HG02884 (cell line): ENCODE measurements at regions not wholly inside any gene's neighbourhood (a gene's known extent, or its start where the extent isn't known, plus 50 kb on each side); places are given as distances from the start of the nearest gene placed in this dataset.
"Not testable (repeated sequence)": the region's sequence is repeated elsewhere in the genome, so short reads cannot be mapped to it uniquely, and the experiment has no call there.

Source experiments
- ATAC-seq: cut with Tn5 transposase; IDR thresholded peaks from one replicate; pipeline ENCODE4 v1.9.1; 2021; ENCODE audit warnings: mild to moderate bottlenecking, moderate library complexity; ENCODE audit not compliant: unreplicated experiment

DNA sequence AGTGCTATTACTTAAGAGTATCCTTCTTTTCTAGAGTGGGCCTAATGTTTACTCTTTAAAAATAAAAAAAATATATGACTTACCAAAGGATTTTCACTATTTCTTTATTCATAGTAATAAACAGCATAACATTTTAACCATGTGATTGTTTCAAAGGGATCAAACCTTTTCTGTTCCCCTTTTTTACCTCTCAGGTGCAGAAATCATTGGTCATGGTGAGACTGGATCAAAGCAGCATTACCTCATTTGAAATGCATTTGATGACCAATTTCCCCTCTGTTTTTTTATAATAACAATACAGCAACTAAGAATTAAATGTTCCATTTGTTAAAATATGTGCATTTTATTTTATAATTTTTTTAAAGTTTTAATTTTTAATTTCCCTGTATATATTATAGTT, 598.0 kb upstream of the RGMB start:
- ATAC-seq = no peak

DNA sequence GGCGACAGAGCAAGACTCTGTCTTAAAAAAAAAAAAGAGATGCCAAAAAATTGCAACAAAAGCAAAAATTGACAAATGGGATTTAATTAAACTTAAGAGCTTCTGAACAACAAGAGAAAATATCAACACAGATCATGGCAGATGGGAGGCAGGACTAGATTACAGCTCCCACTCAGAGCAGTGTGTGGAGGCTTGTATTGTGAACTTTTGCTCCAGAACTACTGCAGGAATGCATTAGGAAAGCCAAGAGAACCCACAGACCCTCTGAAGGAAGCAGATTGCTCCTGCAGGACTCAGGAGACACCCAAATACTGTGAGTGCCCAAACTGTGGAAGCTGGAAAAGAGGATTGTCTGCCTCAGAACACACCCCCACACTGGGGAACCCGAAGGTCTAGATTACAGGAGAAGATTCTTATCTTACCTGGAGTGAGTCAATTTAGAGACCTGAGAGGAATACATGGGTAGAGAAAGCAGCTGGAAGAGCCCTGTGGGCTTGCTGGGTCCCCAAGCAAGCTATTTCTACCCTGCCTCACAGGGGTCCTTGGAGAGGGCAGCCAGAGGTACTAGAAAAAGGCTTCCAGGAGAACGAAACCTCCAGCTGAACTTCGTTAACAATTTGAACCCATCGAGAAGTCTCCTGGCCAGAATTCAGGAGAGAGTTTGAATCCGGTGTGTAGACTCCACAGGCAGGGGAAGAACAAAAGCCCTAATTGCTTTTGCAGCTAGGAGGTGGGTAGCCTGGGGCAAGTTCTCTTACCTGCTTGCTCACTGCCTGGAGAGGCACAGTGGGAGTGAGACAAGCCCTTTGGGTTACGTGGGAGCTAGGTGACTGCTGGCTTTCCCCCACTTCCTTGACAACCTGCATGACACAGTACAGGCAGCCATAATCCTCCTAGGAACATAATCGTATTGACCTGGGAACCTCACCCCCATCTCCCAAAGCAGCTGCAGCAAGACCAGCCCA, 593.4 kb upstream of the RGMB start:
- no peak for ATAC-seq

DNA sequence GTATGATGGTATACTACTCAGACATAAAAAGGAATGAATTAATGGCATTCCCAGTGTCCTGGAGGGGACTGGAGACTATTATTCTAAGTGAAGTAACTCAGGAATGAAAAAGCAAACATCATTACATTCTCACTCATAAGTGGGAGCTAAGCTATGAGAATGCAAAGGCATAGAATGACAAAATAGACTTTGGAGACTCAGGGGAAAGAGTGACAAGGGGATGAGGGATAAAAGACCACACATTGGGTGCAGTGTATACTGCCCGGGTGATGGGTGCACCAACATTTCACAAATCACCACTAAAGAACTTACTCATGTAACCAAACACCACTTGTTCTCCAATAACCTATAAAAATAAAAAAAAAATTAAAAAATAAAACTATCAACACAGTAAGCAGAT, 587.3 kb upstream of the RGMB start:
- no peak for ATAC-seq

DNA sequence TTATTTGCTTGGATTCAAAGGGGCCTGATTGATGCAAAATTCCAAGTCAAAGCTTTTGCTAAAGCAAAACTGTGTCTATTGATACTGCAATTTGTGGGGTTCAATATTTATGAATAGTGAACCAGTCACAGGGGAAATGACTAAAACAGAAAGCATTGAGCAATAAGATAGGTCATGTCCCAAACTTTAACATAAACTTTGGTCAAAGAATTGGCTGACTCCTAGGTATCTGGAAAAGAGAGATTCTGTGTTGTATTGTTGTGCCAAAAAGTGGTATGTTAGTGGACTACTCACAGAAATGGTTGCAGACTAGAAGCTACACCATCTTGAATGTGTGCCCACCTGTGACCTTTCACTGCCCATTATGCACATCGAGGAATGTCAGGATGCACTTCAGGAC, 585.5 kb upstream of the RGMB start:
- ATAC-seq = no peak

DNA sequence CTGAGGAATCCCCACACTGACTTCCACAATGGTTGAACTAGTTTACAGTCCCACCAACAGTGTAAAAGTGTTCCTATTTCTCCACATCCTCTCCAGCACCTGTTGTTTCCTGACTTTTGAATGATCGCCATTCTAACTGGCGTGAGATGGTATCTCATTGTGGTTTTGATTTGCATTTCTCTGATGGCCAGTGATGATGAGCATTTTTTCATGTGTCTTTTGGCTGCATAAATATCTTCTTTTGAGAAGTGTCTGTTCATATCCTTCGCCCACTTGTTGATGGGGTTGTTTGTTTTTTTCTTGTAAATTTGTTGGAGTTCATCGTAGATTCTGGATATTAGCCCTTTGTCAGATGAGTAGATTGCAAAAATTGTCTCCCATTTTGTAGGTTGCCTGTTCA, 583.1 kb upstream of the RGMB start:
- not testable (repeated sequence) for ATAC-seq

DNA sequence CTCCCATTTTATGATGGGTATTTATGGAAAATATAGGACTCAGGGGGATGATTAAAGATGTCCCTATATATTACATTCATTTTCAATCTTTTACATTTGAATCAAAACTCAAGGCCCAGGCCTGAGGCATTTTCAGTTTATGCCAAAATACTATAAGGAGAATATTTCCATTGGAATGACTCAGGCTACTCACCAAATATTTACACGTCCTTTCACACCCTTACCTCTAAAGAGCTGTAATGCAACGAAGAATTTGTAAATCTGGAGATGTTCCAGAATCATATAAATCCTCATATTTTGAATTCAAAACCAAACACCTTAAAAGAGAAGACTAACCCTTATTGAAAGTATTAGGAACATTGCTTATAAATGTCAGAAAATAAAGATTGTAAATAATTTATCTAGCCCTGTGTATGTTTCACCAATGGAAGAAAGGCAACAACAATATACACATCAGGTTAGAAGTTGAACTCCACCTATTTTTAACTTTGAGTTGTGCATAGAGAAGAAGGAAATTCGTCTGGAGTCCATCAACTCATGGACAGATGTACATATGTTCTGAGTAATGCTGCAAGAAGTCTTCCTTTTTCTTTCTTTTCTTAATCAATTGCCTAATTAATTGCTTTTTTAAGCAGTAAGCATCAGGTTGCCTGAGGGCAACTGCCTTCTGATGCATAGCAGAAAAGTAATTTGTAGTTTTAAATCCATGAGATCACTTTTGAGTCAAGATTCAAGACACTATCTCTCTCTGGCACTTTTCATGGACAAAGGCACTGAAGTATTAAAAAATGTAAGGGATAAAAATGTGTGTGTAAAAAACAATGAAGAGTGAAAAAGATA, 579.3 kb upstream of the RGMB start:
- no peak for ATAC-seq

DNA sequence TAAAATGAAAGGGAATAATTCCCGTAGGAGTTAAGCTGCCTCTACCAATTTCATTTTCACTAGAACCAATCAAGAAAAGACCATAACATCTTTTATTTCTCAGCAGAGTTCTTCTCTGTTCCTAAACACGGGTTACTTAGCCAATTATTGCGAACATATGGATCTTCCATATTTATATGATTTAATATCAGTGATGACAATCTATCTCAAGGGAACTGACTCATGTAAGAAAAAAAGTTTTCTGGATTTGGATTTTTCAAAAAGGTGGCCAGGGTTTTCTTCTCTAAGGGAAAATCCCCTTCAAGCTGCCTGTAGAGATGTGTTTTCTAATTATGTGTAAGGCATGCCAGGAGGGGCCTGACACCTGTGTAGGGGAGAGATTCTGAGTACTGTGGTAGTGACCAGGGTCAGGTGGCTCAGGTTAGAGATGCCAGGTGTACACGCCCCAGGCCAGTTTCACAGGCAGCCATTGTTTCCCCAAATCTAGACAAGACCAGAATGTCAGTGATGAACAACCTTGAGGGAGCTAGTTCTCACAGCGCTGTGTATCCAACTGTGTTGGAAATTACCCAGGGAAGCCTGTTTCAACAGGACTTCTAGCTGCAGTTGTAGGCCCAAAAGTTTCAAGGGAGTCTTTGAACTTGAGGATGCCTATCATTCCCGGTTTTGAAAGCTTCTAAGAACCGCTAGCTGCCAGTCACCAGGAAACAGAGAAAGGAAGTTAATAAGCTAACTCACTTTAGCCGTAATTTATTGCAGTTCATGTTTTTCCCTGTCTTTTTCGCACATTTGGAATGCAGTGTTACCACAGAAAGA, 572.5 kb upstream of the RGMB start:
- ATAC-seq = no peak

DNA sequence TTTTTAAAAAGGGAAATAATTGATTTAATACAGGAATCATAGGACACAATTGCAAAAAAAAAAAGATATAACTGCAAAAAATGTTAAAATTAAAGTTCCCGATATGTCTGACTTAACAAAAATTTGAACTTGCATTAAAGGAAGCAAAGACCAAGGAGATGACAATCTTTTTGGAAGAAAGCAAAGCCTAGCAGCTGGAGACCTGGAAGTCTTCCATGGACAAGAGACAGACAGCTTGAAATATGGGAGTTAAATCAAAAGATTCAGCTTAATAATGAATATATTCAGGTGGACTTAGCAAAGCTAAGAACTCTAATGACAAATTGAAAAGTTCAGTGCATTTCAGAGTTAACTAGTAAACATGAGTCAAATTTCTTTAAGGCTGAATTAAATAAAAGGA, 568.7 kb upstream of the RGMB start:
- ATAC-seq = no peak

DNA sequence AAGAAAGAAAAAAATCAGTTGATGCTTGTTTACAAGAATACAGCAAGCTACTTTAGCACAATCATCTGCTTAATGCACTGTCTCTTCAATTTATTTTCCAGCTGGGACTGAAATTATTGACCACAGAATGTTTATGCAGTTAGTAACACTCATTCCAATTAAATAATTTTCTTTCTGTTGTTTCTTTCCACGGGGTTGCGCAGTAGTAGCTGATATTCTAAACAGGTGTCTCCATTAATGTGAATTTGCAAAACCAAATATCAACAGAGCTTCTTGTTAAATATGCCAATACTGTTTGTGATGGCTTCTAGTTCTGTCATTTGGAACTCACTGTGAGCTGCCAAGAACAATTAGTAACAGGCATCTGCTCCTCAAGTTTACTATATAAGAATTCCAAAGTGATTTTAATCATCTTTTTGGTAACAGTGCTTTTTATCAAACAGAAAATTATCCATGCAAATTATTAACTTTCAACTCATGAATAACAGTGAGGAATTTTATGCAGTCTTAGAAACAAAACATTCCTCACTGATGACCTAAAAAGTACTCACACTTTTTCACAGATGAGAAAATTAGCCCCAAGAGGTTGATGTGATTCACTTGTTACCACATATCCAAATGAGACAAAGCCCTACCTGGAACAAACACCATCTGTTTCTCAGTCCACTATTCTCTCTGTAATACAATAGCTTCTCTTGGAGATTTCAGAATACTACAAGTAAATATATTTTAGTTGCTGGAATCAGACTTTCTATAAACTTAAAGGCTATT, 567.6 kb upstream of the RGMB start:
- ATAC-seq = no peak

DNA sequence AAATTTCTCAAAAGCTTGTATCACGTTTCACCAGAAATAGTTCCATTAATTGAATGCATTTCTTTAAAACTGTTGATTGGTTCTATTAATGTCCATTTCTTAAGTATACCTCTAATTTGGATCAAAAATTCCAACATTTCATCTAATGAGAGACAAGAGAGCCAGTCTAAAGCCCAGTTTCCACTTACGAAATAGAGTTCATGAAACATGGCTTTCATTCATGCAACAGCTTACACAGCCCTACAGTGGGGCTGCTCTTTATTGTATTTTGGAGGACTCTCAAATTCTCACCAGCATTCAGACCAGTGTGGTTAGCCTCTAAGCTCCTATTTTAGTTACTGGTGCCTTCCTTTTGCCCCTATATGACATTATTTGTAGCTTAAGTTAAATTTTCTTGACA, 566.9 kb upstream of the RGMB start:
- ATAC-seq = no peak

DNA sequence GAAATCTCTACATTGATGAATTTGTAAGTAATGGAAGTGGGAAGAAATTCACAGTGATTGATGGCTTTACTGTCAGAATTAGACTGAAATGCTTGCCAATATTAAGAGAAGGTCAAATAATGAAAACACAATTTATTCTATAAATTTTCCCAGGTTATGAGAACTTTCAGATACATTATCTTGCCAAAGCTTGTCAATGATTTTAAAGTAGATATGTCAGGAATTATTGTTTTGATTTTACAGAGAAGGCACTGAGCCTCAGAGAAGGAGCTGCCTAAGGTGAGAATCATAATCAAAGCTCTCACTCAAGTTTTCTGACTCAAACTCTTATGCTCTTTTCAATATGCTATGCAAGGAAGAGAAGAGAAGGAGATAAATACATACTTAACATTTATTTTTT, 564.0 kb upstream of the RGMB start:
- no peak for ATAC-seq

DNA sequence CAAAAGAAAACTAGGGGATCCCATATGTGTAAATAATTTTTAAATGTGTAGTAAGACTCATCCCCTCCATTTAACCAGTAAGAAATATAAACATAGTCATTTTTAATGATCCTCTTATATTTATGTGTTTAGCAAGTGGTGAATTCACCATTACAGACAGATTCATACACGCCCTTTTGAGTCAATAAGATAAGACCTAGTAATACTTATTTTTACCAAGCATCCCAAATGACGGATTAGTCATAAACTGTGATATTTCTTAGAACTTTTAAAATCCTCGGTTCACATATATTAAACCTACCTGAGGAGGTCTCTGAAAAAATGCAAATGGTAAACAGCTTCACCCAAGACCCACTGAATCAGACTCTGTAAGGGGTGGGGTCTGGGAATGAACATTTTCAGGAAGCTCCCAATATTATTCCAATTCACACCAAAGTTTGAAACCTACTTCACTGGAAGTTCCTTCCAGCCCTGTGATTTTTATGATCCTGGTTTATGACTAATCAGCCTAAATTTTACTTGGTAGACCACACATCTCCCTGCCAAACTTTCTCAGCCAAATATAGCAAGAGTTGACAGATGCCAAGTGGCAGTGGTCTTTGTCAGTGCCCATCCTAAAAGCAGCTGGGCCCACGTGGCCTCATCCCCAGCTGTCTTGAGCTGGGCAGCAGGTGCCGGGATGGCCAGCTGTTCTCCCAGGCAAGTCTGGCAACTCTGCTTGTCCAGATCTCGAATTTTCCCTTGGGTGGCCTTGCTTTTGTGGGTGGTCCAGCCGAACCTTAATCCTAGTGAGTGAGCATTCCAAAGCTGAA, 559.0 kb upstream of the RGMB start:
- ATAC-seq = no peak

DNA sequence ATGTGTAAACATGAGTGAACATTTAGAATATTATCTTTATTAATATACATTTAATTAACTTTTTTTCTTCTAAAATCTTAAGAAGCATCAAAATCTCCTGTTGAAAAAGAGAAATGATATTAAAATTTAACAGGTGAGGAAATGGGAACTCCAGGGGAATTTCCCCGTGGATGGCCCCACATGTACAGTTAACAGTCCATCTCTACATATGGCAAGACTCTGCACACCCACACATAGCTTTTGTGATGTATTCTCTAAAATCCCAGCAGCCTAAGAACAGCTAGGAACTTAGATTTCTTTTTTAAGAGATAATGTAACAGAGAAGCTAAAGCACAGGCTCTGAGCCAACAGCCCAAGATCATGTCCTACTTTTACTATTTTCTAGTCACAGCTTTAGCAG, 556.3 kb upstream of the RGMB start:
- ATAC-seq = no peak

DNA sequence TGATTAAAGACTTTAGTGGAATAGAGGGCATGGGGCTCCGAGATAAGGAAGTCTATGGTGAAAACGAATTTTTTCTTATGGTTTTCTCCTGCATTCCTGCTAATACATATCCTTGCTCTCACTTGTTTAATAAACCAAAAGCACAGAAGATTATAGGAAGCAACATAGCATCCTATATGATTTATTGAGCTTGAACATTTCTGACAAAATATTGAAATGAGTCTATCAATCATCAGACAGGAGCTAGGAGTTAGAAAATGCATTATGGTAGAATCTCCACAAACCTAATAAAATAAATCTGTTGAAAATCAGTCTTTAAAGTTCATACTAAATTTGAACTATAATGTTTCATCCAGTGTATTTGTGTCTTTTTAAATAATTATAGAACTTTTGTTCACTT, 554.6 kb upstream of the RGMB start:
- ATAC-seq = no peak

DNA sequence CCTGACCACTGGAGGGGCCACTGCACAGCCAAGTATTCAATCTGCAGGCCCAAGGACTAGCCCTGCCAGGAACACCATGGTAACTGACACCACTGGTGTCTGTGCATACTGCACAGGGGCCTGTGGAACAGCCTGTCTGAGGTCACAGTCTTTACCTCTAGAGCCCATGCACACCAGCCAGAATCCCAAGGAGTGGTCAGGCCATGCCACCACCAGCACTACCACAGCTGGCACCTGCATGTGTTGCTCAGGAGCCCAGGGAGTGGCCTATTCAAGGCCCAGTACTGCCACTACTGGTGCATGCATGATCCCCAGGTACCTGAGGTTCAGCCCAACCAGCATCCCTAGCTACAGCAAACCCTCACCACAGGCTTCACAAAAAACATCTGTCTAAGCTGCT, 546.0 kb upstream of the RGMB start:
- no peak for ATAC-seq

DNA sequence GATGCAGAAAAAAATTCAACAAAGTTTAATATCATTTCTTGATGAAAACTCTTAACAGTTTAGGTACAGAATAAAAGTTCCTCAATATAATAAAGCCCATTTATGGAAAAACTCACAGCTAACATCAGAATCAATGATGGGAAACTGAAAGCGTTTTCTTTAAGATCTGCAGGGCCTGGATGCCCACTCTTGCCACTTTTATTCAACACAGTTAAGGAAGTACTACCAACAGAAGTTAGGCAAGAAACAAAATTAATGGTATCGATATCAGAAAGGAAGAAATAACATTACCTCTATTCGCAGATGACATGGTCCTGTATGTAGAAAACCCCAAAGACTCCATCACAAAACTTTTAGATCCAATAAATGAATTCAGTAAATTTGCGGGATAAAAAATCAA, 542.4 kb upstream of the RGMB start:
- ATAC-seq = no peak

DNA sequence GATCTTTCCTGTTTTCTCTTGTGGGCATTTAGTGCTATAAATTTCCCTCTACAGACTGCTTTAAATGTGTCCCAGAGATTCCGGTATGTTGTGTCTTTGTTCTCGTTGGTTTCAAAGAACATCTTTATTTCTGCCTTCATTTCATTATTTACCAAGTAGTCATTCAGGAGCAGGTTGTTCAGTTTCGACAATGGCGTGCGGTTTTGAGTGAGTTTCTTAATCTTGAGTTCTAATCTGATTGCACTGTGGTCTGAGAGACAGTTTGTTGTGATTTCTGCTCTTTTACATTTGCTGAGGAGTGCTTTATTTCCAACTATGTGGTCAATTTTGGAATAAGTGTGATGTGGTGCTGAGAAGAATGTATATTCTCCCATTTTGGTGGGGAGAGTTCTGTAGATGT, 535.7 kb upstream of the RGMB start:
- not testable (repeated sequence) for ATAC-seq

DNA sequence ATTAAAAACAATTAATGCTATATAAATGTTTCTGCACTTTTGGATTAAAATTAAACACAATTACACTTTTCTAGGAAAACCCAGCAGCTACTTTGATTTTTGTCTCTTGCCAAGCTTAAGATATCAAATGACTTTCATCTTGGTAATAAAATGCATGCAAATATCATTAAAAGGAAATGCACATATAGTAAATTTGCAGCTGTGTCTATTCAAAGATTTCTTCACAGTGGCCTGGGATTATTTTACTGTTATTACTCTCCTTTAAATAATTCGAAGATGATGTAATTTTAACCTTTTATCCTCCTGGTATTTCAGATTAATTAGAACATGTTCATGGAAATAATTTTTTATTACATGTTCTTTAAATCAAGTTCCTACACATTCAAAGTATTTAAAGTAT, 529.5 kb upstream of the RGMB start:
- ATAC-seq = no peak

DNA sequence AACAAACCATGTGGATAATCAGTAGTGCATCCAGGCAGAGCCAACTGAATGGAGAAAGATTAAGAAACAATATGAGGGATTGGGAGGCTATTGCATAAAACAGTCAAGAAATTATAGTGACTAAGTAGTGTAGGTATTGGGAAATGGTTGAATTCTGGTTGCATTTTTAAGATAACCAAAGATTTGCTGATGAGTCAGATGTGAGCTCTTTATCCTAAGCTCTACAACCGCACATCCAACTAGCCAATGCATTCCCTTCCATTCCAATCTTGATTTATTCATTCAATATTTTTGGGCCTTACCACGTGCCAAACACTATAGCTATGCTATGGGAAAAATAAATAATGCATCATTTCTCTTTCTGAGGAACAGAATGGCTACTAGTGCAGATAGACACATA, 524.5 kb upstream of the RGMB start:
- ATAC-seq = no peak

DNA sequence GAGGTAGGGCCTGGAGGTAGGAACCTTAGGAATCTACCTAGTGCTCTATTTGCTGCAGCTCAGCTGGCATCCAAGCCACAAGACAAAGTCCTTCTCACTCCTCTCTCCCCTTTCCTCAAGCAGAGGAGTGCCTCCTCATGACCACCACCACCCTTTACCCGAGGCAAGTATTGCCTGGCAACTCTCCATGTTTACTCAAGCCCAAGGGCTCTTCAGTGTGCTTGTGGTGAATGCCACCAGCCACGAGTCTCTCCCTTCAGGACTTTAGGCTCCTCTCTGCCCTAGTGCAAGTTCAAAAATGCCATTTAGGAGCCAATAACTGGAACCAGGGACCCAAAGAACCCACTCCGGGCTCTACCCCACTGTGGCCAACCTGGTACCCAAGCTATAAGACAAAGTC, 514.5 kb upstream of the RGMB start:
- no peak for ATAC-seq
